Limb (tissue), 2 donors: ENCODE measurements at regions not wholly inside any gene's neighbourhood (a gene's known extent, or its start where the extent isn't known, plus 50 kb on each side); places are given as distances from the start of the nearest gene placed in this dataset.

Source experiments
- DNase-seq, 2 donors: peaks; one replicate each; pipeline ENCODE4 v3.0.0-alpha.2; 2016; ENCODE audit errors: extremely low spot score in 2 of 2

GRCh38 chr2:187274146-187274545, 173.9 kb downstream of the CALCRL start:
- DNase-seq, result no peak

- DNase-seq, result no peak
Observed at GRCh38 chr2:187272255-187272654, 175.8 kb downstream of the CALCRL start.

GRCh38 chr2:187271825-187272224, 176.2 kb downstream of the CALCRL start:
- no peak for DNase-seq

GRCh38 chr2:187266645-187267044, 181.4 kb downstream of the CALCRL start:
- no peak for DNase-seq

GRCh38 chr2:187266147-187266546, 181.9 kb downstream of the CALCRL start:
- DNase-seq, result no peak

GRCh38 chr2:187264612-187265011, 183.4 kb downstream of the CALCRL start:
- no peak for DNase-seq

- no peak for DNase-seq
Observed at GRCh38 chr2:187263675-187264560, 184.1 kb downstream of the CALCRL start.

- DNase-seq, result no peak
Observed at GRCh38 chr2:187261705-187262104, 186.3 kb downstream of the CALCRL start.

- no peak for DNase-seq
Observed at GRCh38 chr2:187252063-187252462, 196.0 kb downstream of the CALCRL start.

- no peak for DNase-seq
Observed at GRCh38 chr2:187250137-187250536, 197.9 kb downstream of the CALCRL start.

GRCh38 chr2:187233811-187234210, 214.2 kb downstream of the CALCRL start:
- DNase-seq, result no peak

DNA sequence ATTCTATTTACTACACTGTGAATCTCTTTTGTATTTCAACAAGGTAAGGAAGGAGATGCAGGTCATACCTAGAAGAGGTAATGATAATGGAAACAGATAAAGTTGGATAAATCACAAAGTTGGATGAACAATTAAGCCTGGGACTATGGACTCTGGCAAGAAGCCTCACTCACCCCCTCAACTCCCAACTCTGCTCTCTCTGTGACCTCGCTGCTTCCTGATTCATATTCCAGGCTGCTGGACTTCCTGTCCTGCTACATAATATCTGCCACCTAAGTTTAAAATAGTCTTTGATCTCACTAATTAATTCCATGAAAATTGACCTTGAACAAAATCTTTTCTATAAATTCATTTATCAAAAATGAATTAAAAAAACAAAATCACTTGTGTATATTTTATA, 215.3 kb downstream of the CALCRL start:
- DNase-seq, result no peak

DNA sequence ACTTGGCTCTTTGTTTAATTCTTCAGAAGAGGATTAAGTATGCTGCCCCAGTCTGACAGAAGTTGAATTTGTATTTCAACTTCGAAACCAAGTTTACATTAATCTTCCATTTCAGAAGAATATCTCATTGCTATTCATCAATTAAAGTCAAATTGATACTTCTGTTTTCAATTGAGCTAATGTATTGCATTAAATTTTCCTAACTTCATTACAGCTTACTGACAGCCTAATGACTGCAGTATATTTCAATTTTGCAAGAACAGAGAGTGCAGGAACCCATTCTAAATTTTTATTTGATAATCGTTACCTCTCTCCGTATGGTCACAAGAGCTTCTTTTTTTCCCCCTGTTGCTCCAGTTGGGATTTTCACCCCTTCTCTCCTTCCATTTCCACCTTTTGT, 218.0 kb downstream of the CALCRL start:
- no peak for DNase-seq

- no peak for DNase-seq
Observed at GRCh38 chr2:187228986-187229385, 219.1 kb downstream of the CALCRL start.

DNA sequence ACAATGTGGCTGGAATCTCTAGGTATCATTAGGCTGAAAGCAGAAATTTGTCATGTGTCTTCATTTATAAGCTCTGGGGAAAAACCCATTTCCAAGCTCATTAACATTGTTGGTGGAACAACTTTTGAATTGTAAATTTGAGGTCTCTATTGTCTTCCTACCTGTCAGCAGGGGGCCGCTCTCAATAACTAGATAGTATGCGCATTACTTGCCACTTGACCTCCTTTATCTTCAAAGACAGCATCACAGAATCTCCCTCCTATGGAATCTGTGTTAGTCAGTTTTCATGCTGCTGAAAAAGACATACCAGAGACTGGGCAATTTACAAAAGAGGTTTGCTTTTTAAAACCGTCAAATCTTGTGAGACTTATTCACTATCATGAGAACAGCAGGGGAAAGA, 223.1 kb downstream of the CALCRL start:
- DNase-seq, result no peak

DNA sequence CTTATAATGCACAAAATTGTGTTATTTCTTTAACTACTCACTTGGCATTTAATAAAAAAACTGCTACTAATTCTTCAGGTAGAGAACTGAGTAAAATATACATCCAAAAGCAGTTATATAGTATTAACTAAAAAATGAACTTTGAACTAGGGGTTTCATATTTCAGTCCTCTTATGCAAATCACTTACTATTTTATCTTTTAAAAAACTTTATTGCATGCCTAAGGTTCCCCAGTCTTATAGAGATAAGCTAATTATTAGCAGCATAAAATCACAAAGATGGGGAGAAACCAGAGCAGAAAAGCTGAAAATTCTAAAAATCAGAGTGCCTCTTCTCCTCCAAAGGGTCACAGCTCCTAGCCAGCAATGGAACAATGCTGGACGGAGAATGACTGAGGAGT, 228.0 kb downstream of the CALCRL start:
- no peak for DNase-seq

GRCh38 chr2:187215532-187216240, 232.4 kb downstream of the CALCRL start:
- DNase-seq, result no peak

DNA sequence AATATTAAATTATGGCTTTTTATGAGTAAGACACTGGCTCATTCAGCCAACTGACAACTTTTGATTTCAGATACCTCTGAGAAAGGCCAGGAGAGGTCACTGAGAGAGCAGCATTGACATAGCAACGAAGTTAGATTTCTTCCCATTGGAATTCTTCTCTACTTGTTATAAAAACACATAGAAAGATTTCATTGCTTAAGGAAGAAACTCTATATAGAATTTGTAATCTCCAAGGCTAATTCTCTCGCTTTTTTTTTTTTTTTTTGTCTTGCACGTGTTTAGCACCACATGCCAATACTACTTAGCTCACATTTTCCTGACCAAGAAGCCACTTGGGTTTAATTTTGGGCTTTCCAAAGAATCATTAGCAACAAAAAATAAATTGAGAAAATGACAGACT, 233.7 kb downstream of the CALCRL start:
- no peak for DNase-seq

GRCh38 chr2:187213798-187214197, 234.3 kb downstream of the CALCRL start:
- no peak for DNase-seq

DNA sequence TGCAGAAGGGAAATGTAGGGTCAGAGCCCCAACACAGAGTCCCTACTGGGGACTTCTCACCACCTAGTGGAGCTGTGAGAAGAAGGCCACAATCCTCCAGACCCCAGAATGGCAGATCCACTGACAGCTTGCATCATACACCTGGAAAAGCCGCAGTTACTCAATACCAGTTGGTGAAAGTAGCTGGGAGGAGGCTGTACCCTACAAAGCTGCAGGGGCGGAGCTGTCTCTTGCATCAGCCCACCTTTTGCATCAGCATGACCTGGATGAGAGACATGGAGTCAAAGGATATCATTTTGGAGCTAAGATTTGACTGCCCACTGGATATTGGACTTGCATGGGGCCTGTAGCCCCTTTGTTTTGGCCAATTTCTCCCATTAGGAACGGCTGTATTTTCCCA, 237.3 kb downstream of the CALCRL start:
- no peak for DNase-seq

DNA sequence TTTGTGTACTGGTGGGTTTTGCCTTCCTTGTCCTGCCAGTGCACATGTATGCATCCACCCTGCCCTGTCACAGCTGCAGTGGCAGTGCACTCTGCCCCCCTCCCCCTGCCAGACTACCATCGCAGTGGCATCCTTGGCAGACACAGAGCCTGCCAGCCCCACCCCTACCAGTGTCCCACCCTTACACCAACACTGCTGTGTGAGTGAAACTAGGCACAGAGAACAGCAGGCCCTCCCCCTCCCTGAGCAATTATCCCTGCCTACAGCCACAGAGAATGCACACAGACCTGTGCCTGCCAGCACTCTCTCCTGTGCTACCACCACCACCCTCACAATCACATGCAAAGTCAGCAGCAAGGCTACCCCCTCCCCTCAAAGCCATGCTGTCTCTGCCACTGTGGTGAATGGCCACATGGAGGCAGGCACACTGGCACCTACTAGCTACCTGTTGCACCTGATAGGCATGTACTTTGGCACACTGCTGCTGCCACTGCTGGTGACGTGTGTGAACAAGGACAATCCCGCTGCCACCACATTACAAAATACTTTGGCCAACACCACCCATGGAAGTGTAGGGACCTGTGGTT, 239.8 kb downstream of the CALCRL start:
- DNase-seq, result no peak

DNA sequence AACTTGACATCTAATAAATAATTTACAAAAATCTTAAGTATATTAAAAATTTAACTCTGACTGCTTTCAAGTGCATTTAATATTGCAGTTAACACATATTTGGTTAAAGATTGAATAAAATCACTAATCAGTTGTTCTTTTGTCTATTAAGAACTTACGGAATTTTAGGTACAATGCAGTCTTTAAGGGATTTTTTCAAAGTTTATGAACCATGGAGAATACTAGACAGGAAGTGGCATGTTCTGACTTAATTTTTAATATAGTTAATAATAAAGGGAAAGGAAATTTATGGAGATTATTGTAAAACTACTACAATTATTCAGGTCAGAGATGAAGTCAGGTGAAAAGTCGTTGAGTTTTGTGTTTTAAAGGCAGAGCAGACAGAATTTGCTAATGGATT, 240.9 kb downstream of the CALCRL start:
- DNase-seq, result no peak
